GM19395 (cell line): ENCODE measurements at regions not wholly inside any gene's neighbourhood (a gene's known extent, or its start where the extent isn't known, plus 50 kb on each side); places are given as distances from the start of the nearest gene placed in this dataset.
"Not testable (repeated sequence)": the region's sequence is repeated elsewhere in the genome, so short reads cannot be mapped to it uniquely, and the experiment has no call there.

ENCODE experiments used
- ATAC-seq: cut with Tn5 transposase; IDR thresholded peaks from one replicate; pipeline ENCODE4 v1.9.1; 2021; ENCODE audit warnings: mild to moderate bottlenecking, moderate library complexity; ENCODE audit not compliant: unreplicated experiment

DNA sequence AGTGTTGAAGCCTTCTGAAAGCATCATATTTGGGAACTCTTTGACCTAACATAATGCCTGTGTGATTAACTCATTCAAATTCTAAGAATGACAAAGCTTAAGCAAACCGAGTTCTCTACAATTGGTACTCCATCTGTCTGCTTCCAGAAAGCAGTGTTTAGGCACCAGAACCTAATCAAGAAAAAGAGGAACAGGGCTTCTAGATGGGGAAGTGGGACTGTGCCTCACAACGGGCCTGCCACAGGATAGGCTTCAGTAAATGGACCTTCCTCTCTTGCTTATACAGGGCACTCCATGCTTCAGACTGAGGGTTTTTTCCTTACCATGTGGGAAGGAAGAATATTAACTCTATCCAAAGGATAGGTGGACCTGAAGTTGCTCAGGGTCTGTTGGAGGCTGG lies 808.1 kb downstream of the XPNPEP1 start:
- ATAC-seq = no peak

DNA sequence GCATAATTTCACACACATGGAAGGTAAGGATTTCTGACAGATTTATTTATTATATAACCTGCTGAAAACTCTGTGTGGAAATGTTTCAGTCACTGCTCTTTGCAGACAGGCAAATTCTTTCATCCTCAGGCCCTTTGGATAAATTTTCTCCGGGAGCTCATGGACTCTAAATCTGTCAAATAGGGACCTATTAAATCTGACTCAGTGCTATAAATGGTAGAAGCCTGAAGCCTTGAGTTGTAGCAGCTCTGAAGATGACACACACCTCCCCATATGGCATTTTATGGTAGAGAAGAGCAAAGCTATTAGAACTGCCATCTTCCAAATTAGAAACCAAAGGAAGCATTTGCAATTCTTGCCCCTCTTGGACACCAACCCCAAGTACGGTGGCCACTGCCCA lies 808.7 kb downstream of the XPNPEP1 start:
- no peak for ATAC-seq

DNA sequence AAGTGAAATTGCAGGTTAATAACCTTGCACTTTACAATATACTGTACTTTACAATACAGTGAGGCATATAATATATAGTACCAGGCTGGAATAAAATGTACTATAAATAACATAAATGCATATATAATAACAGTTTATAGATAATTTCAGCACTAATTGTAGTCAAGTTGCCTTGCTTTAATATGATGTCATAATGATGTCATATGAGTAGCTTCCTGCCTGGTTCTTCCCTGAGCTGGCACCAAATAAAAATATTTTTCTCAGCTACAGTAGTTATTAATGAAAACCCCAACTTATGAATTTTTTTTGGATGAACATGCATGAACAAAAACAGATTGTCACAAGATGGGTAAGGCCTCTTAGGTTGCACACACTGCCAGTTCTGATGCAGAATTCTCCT lies 816.7 kb downstream of the XPNPEP1 start:
- ATAC-seq = no peak

DNA sequence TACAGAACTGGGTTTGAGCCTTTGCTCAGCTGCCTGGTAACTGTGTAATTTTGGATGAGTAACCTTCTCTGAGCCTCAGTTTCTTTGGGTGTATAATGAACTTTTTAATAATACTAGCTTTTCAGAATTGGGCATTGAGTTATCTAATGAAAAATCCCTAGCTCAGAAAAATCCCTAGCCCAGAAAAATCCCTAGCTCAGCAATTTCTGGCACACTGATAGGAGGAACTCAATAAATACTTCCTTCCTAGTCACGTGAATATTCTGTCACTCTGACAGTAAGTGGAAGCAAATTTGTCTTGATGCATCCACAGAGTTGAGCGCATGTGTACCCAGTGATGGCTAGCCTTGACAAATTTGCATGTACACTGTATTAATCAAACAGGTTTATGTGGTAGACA lies 817.6 kb downstream of the XPNPEP1 start:
- no peak for ATAC-seq

DNA sequence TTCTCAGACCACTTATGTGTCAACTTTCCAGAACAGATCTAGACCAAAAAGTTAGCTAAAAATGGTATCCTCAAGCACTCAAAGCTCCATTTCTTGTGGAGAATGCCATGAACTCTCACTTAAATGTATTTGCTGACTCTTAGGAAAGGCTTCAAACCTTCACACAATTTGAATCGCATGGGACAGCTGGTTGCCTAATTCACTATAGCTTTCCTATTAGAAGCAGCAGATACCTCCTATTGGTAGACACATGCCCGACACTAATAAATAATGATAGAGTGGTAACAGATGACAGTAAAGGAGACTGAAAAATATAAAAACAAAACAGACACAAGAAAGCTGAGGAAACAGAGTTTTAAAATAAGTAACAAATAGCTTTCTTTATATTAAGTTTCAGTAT lies 818.5 kb downstream of the XPNPEP1 start:
- no peak for ATAC-seq

DNA sequence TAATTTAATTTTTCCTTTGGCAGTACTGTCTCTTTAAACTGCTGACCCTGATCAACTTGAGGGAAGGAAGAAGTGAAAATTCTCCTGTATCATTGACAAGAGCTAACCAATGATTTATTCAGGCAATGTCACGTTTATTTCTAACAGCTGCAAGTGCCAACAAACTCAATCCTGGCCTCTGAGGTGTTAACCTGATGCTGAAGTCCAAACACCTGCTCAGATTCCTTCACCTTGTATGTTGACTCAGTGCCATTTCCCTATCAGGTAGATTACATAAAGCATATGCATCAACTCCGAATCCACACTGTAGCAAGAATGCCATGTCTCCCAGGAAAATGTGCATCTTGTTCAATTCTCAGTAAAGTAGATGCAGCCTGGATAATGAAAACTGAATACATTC lies 820.0 kb downstream of the XPNPEP1 start:
- no peak for ATAC-seq

DNA sequence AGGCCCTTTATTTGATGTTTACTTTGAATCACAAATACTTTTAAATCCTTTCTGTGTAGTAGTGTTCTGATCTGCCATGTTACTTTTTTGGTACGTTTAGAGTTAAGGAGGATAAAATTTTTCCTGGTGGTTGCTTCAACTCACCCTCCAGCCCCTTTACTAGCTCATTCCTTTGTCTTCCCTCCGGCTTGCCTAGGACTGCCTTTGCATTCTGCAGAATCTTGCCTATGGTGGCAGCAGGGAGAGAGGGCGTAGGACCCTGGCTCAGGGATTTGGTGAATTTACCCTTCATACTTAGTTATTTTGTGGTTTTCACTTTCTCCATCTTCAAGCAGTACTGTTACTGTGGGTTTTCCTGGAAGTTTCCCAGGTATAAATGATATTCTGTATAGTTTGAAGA lies 833.5 kb downstream of the XPNPEP1 start:
- no peak for ATAC-seq

DNA sequence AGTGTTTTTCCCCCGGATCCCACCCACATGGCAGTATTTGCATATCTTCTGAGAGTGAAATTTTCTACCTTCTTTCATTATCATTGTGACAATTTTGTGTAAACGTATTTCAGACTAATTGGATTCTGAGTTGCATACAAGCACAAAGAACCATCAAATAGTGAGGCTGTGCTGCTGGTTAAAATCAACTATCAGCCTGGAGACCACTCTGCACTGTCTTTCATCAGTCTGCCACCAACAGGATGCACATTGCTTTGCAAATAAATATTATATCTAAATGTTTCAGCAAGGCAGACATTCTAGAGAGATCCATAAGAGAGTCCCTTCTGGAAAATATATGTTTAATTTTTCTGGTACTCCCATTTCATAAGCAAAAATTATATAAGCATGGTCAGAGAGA lies 851.8 kb downstream of the XPNPEP1 start:
- ATAC-seq = no peak

DNA sequence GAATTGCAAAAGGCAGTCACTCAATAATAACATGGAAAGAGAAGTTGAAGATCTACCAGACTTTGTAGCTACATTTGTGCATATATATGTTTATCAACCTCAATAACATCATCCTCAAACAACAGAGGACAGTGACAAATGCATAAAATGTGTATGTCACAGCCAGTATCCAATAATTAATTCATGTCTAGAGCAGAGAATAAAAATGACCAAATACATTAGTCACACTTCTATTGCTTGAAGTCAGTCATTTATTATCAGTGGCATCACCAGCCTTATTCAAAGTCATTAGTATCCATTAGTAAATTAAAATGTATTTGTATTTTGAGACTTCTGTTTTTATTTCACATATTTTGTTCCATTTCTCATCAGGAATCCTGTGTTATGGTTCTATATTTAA lies 852.8 kb downstream of the XPNPEP1 start:
- no peak for ATAC-seq

DNA sequence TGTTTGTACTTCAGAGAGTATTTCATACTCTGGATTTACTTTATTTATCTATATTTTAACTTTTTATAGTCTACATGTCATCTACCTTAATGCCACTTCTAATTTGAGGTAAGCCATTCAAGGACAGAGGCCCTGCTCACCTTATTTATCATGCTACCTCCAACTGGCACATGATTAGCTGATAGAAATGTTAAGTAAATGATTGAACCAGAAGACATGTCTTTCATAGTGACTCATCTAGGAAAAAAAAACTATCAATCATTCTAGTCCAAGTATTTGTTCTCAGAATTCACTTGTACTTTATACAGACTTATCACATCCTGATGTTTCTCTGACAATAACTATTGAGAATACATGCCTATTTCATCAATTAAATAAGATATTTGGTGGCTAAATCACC lies 856.3 kb downstream of the XPNPEP1 start:
- ATAC-seq = no peak

DNA sequence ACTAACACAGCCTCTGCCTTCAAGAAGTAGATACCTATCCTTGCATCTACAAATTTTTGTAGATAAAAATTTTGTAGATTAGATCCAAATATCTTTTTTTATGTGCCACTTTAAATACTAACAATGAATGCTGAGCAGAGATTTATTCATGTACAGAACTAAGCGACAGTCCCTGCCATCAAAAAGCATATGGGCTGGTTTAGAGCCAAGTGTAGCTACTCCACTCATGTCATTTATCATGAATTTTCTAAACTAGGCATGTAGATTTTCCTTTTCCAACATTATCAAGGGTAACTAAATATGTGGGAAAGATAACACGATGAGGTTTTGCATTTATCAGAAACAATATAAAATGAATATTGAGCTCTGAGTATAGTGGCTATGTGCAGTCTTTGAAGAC lies 857.5 kb downstream of the XPNPEP1 start:
- ATAC-seq = no peak

DNA sequence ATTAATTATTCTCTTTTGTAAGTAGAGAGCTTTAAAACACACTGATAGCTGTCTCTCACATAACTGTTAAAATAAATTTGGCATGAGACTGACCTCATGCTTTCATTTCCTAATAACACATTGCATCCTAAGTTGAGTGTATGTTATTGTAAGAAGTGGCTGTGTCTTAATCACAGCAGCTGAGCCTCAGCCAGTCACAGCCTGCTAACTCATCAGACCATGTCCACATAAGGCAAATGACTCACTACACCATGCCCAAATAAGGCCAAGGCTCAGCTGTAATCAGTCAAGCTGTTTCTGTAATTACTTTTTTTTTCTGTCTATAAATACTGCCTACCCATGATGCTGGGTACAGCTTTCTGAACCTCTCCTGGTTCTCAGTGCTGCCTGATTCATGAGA lies 860.9 kb downstream of the XPNPEP1 start:
- ATAC-seq = no peak

DNA sequence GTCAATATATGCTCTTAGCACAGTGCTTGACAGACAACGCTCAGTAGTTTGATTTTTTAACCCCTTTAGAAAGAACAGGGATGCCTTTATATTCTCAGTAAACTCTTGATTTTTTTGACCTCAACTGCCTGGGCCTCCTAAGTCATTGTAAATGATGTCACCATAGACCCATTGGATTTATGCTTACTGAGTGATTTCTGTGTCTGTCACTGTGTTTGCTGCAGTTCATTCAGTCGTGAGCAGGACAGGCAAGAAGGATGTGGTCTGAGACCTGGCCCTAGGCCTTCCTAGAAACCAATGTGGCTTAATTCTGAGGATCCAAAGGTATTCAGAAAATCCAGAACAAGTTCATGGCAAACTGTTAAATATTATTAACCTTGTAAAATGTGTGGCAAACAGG lies 868.1 kb downstream of the XPNPEP1 start:
- ATAC-seq = no peak

DNA sequence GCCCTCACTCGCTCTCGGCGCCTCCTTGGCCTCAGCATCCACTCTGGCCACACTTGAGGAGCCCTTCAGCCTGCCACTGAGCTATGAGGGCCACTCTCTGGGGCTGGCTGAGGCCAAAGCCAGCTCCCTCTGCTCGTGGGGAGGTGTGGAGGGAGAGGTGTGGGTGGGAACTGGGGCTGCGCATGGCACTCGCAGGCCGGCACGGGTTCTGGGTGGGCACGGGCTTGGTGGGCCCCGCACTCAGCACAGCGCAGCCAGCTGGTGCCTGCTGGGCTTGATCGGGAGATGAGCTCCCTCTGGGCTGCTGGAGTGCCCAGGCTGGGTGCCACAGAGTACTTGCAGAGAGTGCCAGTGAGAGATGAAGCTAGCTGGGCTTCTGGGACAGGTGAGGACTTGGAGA lies 875.5 kb downstream of the XPNPEP1 start:
- ATAC-seq = no peak

DNA sequence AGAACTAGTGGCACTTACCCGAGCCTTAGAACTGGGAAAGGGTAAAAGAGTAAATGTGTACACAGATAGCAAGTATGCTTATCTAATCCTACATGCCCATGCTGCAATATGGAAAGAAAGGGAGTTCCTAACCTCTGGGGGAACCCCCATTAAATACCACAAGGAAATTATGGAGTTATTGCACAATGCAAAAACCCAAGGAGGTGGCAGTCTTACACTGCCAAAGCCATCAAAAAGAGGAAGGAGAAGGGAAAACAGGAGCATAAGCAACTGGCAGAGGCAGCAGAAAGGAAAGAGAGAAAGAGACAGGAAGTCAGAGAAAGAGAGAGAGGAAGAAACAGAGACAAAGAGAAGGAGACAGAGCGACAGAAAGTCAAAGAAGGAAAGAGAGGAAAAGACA lies 876.9 kb downstream of the XPNPEP1 start:
- not testable (repeated sequence) for ATAC-seq

DNA sequence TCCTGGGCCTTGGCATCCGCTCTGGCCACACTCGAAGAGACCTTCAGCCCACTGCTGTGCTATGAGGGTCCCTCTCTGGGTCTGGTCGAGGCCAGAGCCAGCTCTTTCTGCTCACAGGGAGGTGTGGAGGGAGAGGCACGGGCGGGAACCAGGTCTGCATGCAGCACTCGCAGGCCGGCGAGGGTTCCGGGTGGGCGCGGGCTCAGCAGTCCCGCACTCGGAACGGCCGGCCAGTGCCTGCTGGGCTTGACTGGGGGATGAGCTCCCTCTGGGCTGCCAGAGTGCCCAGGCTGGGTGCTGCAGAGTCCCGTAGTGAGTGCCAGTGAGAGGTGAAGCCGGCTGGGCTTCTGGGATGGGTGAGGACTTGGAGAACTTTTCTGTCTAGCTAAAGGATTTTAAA lies 882.7 kb downstream of the XPNPEP1 start:
- no peak for ATAC-seq

DNA sequence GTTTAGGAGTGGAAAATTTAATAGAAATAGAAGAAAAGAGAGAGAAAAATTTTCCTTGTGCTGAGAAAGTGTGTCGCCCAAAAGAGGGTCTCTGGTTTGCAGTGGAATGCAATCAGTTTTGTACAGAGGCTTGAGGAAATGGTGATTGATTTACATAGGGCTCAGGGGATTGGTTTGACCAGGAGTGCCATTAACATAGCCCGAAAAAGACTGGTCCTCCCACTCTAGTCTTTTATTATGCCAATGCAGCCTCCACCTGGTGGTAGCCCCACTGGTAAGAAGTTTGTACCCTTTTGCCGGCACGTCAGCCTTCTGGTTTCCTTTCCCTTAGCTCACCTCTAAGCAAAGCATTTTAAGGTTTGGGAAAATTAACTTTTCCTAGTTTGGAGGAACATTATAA lies 885.3 kb downstream of the XPNPEP1 start:
- no peak for ATAC-seq

DNA sequence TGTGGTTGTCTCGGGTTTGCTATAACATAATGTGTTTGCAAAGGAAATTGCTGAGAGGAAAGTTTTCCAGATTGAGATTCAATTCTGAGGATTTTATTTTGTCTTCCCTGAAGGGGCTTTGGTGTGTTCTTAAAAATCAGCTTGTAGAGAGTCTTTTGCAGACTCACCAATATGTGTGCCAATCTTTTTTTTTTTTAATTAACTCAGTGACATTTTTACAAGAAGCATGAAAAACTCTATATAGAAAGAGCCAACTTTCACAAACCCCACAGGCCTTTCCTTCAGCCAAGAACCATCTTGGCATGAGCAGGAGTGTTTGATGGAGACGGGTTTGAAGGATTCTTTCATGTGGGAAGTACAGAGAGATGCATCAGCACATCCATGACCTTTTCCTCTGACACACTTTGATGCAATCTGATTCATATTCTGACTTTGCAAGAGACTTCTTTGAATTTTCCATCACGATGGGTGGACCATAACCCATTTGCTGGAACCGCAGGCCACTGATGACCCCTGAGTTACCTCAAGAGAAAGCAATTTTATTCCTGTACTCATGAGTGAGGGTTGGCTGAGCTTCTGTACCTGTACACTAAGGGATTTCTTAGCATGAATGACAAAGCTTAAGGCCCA lies 892.6 kb downstream of the XPNPEP1 start:
- no peak for ATAC-seq

DNA sequence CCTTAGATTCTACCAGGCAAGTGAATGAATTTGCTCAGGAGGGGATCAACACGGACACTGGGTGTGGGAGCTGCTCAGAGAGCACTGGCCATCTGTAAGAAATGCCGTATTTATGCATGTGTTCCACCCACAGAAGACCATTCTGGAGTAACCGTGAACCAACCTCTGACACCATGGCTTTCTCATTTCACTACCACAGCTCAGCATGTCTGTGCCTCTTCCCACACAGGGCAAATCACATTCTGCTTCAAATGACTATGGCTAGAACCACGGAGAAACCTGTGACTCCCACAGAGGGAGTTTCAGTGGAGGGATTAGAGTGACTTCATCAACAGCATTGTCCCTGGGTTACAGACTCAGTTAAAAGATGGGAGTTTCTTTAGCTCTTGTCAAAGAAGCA lies 893.4 kb downstream of the XPNPEP1 start:
- ATAC-seq = no peak

DNA sequence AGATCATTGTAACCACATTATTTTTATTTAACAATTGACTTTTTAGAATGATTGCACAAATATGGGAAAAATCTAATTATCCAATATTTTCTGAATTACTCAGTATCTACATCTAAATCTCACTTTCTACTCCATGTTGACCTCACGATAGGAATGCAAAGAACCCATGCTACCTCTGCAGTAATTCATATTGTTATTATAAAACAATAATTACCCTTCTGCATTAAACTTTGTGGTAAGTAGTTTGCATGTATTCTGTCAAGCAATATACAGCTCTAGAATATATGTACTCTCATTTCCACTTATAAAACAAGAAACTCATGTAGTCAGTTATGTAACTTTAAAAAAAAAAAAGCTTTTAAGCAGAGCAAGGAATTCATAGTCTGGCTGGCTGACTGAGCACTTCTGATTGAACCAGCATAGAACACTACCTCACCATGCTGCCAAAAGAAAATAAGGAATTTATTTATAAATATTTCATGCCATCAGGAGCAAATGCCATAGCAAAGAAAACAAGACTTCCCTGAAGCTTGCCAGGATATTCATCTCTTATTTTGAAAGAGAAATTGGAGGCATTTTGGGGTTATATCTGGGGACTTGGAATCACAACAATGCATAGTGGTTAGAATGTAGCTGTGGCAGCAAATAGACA lies 895.7 kb downstream of the XPNPEP1 start:
- no peak for ATAC-seq

DNA sequence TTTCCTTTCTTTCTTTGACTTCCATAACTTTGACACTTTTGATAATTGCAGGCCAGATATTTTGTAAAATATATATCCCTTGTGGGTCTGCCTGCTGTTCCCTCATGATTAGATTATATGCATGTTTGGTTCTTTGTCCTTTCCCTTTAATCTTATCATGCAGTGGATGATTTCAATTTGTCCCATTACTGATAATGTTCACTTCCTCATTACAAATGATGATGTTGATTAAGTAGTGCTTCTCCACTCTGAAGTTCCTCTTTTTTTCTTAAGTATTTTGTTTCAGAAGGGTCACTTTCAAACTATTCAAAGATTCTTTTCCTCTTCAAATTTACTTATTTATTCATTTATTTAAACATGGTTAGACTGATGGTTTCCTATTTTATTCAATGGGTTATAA lies 898.1 kb downstream of the XPNPEP1 start:
- ATAC-seq = no peak

DNA sequence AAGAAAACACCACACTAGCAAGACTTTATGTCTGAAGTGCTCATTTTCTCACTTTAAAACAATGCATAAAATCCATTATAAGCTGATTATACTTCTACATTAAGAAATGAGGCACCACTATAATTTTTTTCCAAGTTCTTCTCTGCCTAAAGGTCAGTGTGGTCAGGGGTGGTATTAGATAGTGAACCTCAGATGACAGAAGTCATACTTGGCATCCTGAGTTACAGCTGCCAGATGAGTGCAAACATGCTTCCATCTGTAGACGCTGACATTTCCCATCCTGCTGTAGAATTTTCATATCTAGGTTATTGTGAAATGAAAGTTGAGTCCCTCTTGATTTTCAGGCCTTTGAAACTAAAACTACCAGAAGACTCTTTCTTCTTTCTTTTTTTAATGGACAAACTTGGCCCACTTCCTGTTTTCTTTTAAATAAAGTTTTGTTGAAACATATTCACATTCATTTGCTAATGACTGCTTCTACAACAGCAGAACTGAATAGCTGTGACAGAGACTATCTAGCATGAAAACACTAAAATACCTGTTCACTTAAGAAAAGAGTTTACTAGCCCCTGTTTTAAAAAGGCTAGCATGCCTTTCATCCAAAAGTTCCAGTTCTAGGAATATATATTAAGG lies 900.8 kb downstream of the XPNPEP1 start:
- ATAC-seq = no peak

DNA sequence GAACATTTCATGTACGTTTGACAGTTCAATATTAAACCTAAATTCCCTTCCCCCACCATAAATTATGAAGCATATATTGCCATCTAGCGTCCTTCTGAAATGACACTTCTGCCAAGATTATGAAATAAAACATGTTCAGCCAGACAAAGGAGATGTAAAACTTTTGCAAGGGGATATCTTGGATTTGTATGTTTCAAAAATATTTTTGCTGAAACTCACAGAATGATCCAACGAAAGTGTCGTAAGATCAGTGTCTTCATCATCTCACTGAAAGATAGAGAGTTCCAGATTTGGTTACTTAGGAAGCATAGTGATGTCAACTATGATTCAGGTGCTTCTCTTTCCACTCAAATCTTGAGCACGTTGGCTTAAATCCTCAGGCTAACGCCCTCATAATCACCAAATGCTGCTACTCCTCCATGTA lies 904.3 kb downstream of the XPNPEP1 start:
- no peak for ATAC-seq
